ENCODE measurements at regions not wholly inside any gene's neighbourhood (a gene's known extent, or its start where the extent isn't known, plus 50 kb on each side); places are given as distances from the start of the nearest gene placed in this dataset.

DNA sequence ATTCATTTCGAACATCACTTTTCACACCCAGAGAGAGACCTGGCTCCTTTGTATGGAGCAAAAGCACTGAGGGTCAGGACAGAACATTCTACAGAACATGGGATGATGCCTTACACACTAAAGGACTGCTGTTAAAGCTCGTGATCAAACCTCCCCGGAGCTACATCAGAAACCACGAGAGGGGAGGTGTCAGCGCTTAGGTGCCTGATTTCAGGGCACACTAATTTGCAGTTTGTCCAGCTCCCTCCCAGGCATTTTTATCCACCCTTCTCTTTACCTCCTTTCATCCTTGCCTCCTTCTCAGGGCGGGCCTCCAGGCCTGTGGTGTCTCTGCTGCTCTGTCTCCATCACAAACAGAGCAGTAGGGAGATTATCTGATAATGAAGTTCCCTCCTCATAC, 127.5 kb downstream of the VPREB1 start (continued):
- TF ChIP-seq ELF4 (CRISPR knock-in tag; IDR thresholded peaks at IDR 0.05) = peak; percentile 32; the same call in 1 of the 2 replicates

- Histone ChIP-seq H3K9ac (ENCODE audit: insufficient read depth in 1 of 2, low read depth in 2 of 2, low read length in 2 of 2) (no peak overlapping the region), H4K20me1 (replicated peaks; ENCODE audit: control insufficient read depth, insufficient read depth, low read length) (peaks cover 18% of the 10 kb centered on the region), H3K27me3 (ENCODE audit: control insufficient read depth in 2 of 2, insufficient read depth in 2 of 2, low read length in 2 of 2) (peaks cover 2 to 42% of the 10 kb centered on the region in 2 experiments; a peak in 3 of 5 replicates), H3K79me2 (ENCODE audit: control insufficient read depth, insufficient read depth, low read length) (no peaks in the 10 kb centered on the region), H3K9me1 (ENCODE audit: control insufficient read depth, insufficient read depth, low read length) (no peaks in the 10 kb centered on the region), H2AFZ (ENCODE audit: low read depth, low read length) (no peak overlapping the region), H3K36me3 (ENCODE audit: control insufficient read depth, insufficient read depth, low read length) (no peaks in the 10 kb centered on the region), H3K4me2 (ENCODE audit: insufficient read depth, low read length) (no peak overlapping the region), H3K9me3 (replicated peaks; ENCODE audit: control insufficient read depth, insufficient read depth, low read depth, low read length) (no peaks in the 10 kb centered on the region), H3K4me1 (replicated peaks in 1 of 2; ENCODE audit: control insufficient read depth in 2 of 2, insufficient read depth in 2 of 2, low read length in 2 of 2) (no peaks in the 10 kb centered on the region), H3K27ac (ENCODE audit: extremely low read depth, low read depth, low read length) (no peak overlapping the region), H3K4me3 (no peak overlapping the region)
- no TSS peak for BruUV-seq (replicated peaks)
- ChIA-PET CTCF (ENCODE audit: low intra/inter-chr PET ratio) (interaction anchor here (1.3 kb wide), 1 partner anchor 9 kb away, joined by 4 read pairs; no protein-coding TSS in a partner anchor), POLR2A (interaction anchor here (0.6 to 2.3 kb wide), 4 partner anchors 10 to 25 kb away, joined by 3 to 9 read pairs (median 4); no protein-coding TSS in a partner anchor)
- intact Hi-C loops (cut with micrococcal nuclease) = no loop called here
- ATAC-seq = no peak; the same call in 1 of the 3 replicates
- WGBS (ENCODE audit: insufficient coverage, low coverage, missing lambda C conversion rate) = under 1% methylated on average over 2 of the region's 2 CpGs
- FAIRE-seq = no peak
- peak in 1 of 4 experiments; percentile 42 for DNase-seq (ENCODE audit: extremely low read depth in 1 of 4, low spot score in 3 of 4)
- in situ Hi-C loops (cut with MboI) = no loop called here
- TF ChIP-seq, protein P1, sequence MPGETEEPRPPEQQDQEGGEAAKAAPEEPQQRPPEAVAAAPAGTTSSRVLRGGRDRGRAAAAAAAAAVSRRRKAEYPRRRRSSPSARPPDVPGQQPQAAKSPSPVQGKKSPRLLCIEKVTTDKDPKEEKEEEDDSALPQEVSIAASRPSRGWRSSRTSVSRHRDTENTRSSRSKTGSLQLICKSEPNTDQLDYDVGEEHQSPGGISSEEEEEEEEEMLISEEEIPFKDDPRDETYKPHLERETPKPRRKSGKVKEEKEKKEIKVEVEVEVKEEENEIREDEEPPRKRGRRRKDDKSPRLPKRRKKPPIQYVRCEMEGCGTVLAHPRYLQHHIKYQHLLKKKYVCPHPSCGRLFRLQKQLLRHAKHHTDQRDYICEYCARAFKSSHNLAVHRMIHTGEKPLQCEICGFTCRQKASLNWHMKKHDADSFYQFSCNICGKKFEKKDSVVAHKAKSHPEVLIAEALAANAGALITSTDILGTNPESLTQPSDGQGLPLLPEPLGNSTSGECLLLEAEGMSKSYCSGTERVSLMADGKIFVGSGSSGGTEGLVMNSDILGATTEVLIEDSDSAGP (CRISPR knock-in tag; IDR thresholded peaks at IDR 0.05) = no peak
- TF ChIP-seq GMEB1 (CRISPR knock-in tag; IDR thresholded peaks at IDR 0.05) (no peak), MED1 (CRISPR knock-in tag; IDR thresholded peaks at IDR 0.05; ENCODE audit: borderline replicate concordance) (no peak), NFATC3 (IDR thresholded peaks at IDR 0.05) (no peak), PREB (CRISPR knock-in tag; IDR thresholded peaks at IDR 0.05) (0 out of 2 replicates have a peak, but pooled peaks have one; percentile 33)
- TF ChIP-seq, protein P2, sequence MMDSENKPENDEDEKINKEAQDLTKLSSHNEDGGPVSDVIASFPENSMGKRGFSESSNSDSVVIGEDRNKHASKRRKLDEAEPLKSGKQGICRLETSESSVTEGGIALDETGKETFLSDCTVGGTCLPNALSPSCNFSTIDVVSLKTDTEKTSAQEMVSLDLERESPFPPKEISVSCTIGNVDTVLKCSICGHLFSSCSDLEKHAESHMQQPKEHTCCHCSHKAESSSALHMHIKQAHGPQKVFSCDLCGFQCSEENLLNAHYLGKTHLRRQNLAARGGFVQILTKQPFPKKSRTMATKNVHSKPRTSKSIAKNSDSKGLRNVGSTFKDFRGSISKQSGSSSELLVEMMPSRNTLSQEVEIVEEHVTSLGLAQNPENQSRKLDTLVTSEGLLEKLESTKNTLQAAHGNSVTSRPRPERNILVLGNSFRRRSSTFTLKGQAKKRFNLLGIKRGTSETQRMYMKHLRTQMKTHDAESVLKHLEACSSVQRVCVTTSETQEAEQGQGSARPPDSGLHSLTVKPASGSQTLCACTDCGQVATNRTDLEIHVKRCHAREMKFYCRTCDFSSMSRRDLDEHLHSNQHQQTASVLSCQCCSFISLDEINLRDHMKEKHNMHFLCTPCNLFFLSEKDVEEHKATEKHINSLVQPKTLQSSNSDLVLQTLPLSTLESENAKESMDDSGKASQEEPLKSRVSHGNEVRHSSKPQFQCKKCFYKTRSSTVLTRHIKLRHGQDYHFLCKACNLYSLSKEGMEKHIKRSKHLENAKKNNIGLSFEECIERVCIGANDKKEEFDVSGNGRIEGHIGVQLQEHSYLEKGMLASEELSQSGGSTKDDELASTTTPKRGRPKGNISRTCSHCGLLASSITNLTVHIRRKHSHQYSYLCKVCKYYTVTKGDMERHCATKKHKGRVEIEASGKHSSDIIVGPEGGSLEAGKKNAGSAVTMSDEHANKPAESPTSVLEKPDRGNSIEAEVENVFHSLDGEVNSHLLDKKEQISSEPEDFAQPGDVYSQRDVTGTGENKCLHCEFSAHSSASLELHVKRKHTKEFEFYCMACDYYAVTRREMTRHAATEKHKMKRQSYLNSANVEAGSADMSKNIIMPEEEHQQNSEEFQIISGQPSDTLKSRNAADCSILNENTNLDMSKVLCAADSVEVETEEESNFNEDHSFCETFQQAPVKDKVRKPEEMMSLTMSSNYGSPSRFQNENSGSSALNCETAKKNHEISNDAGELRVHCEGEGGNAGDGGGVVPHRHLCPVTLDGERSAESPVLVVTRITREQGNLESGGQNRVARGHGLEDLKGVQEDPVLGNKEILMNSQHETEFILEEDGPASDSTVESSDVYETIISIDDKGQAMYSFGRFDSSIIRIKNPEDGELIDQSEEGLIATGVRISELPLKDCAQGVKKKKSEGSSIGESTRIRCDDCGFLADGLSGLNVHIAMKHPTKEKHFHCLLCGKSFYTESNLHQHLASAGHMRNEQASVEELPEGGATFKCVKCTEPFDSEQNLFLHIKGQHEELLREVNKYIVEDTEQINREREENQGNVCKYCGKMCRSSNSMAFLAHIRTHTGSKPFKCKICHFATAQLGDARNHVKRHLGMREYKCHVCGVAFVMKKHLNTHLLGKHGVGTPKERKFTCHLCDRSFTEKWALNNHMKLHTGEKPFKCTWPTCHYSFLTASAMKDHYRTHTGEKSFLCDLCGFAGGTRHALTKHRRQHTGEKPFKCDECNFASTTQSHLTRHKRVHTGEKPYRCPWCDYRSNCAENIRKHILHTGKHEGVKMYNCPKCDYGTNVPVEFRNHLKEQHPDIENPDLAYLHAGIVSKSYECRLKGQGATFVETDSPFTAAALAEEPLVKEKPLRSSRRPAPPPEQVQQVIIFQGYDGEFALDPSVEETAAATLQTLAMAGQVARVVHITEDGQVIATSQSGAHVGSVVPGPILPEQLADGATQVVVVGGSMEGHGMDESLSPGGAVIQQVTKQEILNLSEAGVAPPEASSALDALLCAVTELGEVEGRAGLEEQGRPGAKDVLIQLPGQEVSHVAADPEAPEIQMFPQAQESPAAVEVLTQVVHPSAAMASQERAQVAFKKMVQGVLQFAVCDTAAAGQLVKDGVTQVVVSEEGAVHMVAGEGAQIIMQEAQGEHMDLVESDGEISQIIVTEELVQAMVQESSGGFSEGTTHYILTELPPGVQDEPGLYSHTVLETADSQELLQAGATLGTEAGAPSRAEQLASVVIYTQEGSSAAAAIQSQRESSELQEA (IDR thresholded peaks at IDR 0.05; ENCODE audit: low read depth) = no peak
These were observed 129.6 kb downstream of the VPREB1 start for GRCh38 chr22:22374163-22374562.
